ENCODE measurements at regions not wholly inside any gene's neighbourhood (a gene's known extent, or its start where the extent isn't known, plus 50 kb on each side); places are given as distances from the start of the nearest gene placed in this dataset.
"Not testable (repeated sequence)": the region's sequence is repeated elsewhere in the genome, so short reads cannot be mapped to it uniquely, and the experiment has no call there.

- in situ Hi-C loops (cut with HindIII; ENCODE audit: low pct_unique_long_range_greater_than_20kb, low sequenced_read_pairs): no loop called here
- no peak for TF ChIP-seq JUND (IDR thresholded peaks at IDR 0.05; ENCODE audit: low read depth)
- no peak for DNase-seq (ENCODE audit: low read depth in 1 of 2, low spot score in 1 of 2)
Measured at GRCh38 chr22:48061726-48062125, 1299.3 kb downstream of the TBC1D22A start.

DNA sequence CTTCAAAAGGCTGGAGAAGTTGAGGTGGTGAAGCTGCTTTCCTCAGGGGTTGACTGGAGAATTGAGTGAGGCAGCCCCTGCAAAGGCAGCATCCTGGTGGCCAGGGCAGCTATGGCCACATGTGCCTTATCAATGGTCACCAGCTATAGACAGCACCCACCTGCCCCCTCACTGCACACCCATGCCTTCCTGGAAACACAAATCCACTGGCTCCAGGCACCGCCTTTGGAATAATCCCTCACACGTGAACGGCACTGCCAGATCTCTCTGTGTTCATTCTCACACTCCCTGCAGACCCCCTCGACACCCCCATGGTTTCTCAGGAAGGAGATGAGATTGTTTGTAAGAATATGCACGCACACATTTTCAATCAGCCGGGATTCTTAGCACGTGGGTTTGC is 1297.8 kb downstream of the TBC1D22A start:
- in situ Hi-C loops (cut with HindIII; ENCODE audit: low pct_unique_long_range_greater_than_20kb, low sequenced_read_pairs): no loop called here
- no peak for DNase-seq (ENCODE audit: low read depth in 1 of 2, low spot score in 1 of 2)
- TF ChIP-seq JUND (IDR thresholded peaks at IDR 0.05; ENCODE audit: low read depth): no peak

DNA sequence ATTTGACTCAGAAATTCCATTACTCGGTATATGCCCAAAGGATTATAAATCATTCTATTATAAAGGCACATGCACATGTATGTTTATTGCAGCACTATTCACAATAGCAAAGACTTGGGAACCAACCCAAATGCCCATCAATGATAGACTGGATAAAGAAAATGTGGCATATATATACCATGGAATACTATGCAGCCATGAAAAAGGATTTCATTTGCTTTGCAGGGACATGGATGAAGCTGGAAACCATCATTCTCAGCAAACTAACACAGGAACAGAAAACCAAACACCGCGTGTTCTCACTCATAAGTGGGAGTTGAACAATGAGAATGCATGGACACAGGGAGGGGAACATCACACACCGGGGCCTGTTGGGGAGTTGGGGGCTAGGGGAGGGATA is 1297.1 kb downstream of the TBC1D22A start:
- in situ Hi-C loops (cut with HindIII; ENCODE audit: low pct_unique_long_range_greater_than_20kb, low sequenced_read_pairs); DNase-seq (ENCODE audit: low read depth in 1 of 2, low spot score in 1 of 2): not testable (repeated sequence)

GRCh38 chr22:48057116-48057835 is 1294.8 kb downstream of the TBC1D22A start:
- DNase-seq (ENCODE audit: low read depth in 1 of 2, low spot score in 1 of 2): no peak
- no peak for TF ChIP-seq JUND (IDR thresholded peaks at IDR 0.05; ENCODE audit: low read depth)
- in situ Hi-C loops (cut with HindIII; ENCODE audit: low pct_unique_long_range_greater_than_20kb, low sequenced_read_pairs): no loop called here

GRCh38 chr22:48055827-48056226 is 1293.4 kb downstream of the TBC1D22A start:
- no peak for TF ChIP-seq JUND (IDR thresholded peaks at IDR 0.05; ENCODE audit: low read depth)
- in situ Hi-C loops (cut with HindIII; ENCODE audit: low pct_unique_long_range_greater_than_20kb, low sequenced_read_pairs): no loop called here
- peak in 1 of 2 experiments; percentile 38 for DNase-seq (ENCODE audit: low read depth in 1 of 2, low spot score in 1 of 2)

GRCh38 chr22:48055185-48055584 is 1292.7 kb downstream of the TBC1D22A start:
- no peak for DNase-seq (ENCODE audit: low read depth in 1 of 2, low spot score in 1 of 2)
- in situ Hi-C loops (cut with HindIII; ENCODE audit: low pct_unique_long_range_greater_than_20kb, low sequenced_read_pairs): no loop called here
- no peak for TF ChIP-seq JUND (IDR thresholded peaks at IDR 0.05; ENCODE audit: low read depth)

- in situ Hi-C loops (cut with HindIII; ENCODE audit: low pct_unique_long_range_greater_than_20kb, low sequenced_read_pairs): no loop called here
- DNase-seq (ENCODE audit: low read depth in 1 of 2, low spot score in 1 of 2): no peak
- no peak for TF ChIP-seq JUND (IDR thresholded peaks at IDR 0.05; ENCODE audit: low read depth)
Measured at GRCh38 chr22:48054596-48054995, 1292.1 kb downstream of the TBC1D22A start.

GRCh38 chr22:48053973-48054372 is 1291.5 kb downstream of the TBC1D22A start:
- no peak for TF ChIP-seq JUND (IDR thresholded peaks at IDR 0.05; ENCODE audit: low read depth)
- DNase-seq (ENCODE audit: low read depth in 1 of 2, low spot score in 1 of 2): no peak
- in situ Hi-C loops (cut with HindIII; ENCODE audit: low pct_unique_long_range_greater_than_20kb, low sequenced_read_pairs): no loop called here

- in situ Hi-C loops (cut with HindIII; ENCODE audit: low pct_unique_long_range_greater_than_20kb, low sequenced_read_pairs): no loop called here
- TF ChIP-seq JUND (IDR thresholded peaks at IDR 0.05; ENCODE audit: low read depth): no peak
- DNase-seq (ENCODE audit: low read depth in 1 of 2, low spot score in 1 of 2): no peak
Measured at GRCh38 chr22:48053486-48053885, 1291.0 kb downstream of the TBC1D22A start.

- no peak for TF ChIP-seq JUND (IDR thresholded peaks at IDR 0.05; ENCODE audit: low read depth)
- in situ Hi-C loops (cut with HindIII; ENCODE audit: low pct_unique_long_range_greater_than_20kb, low sequenced_read_pairs): no loop called here
- DNase-seq (ENCODE audit: low read depth in 1 of 2, low spot score in 1 of 2): no peak
Measured at GRCh38 chr22:48052621-48052890, 1290.1 kb downstream of the TBC1D22A start.

GRCh38 chr22:48051796-48052620 is 1289.6 kb downstream of the TBC1D22A start:
- in situ Hi-C loops (cut with HindIII; ENCODE audit: low pct_unique_long_range_greater_than_20kb, low sequenced_read_pairs): no loop called here
- no peak for DNase-seq (ENCODE audit: low read depth in 1 of 2, low spot score in 1 of 2)
- TF ChIP-seq JUND (IDR thresholded peaks at IDR 0.05; ENCODE audit: low read depth): no peak

DNA sequence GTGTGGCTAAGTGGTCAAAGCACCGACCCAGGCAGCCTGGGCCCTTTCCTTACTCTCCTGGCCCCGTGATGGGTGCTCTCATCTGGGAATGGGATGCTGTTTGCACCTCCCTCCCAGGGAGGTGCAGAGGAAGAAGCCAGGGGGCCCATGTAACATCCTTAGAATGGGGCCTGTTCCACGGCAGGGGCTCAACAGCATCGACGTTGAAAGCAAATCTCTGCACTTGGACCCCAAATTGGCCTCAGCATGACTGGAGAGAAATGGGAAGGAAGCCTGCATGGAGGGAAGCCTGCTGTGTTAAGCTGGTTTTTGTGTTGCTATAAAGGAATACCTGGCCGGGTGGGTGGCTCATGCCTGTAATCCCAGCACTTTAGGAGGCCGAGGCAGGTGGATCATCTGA is 1288.4 kb downstream of the TBC1D22A start:
- in situ Hi-C loops (cut with HindIII; ENCODE audit: low pct_unique_long_range_greater_than_20kb, low sequenced_read_pairs): no loop called here
- DNase-seq (ENCODE audit: low read depth in 1 of 2, low spot score in 1 of 2): no peak
- no peak for TF ChIP-seq JUND (IDR thresholded peaks at IDR 0.05; ENCODE audit: low read depth)

GRCh38 chr22:48049116-48049515 is 1286.7 kb downstream of the TBC1D22A start:
- in situ Hi-C loops (cut with HindIII; ENCODE audit: low pct_unique_long_range_greater_than_20kb, low sequenced_read_pairs): no loop called here
- TF ChIP-seq JUND (IDR thresholded peaks at IDR 0.05; ENCODE audit: low read depth): no peak
- DNase-seq (ENCODE audit: low read depth in 1 of 2, low spot score in 1 of 2): no peak
